Keratinocyte (primary cell): ENCODE measurements at regions not wholly inside any gene's neighbourhood (a gene's known extent, or its start where the extent isn't known, plus 50 kb on each side); places are given as distances from the start of the nearest gene placed in this dataset.

Experiments used
- DNase-seq: peaks from one replicate; pipeline ENCODE4 v3.0.0-alpha.2; 2011; ENCODE audit warnings: low read depth, missing footprints, low spot score
- FAIRE-seq: peaks from 2 replicates; lab custom pipeline; 2011; peaks lifted over from hg19 to GRCh38; lab: Jason Lieb, UNC
- H2AFZ ChIP-seq: 2 replicates; pipeline ENCODE4 v1.6.0; 2012; ENCODE audit warnings: low read length, control low read depth, inconsistent platforms; ENCODE audit not compliant: control insufficient read depth
- H3K27ac ChIP-seq: 2 replicates; pipeline ENCODE4 v1.5.1; 2011; ENCODE audit warnings: low read length; ENCODE audit not compliant: control insufficient read depth, insufficient read depth
- H3K27me3 ChIP-seq: 3 replicates; pipeline ENCODE4 v1.6.0; 2011; ENCODE audit warnings: low read length; ENCODE audit not compliant: control insufficient read depth, insufficient read depth; ENCODE audit errors: extremely low read depth
- H3K36me3 ChIP-seq, 2 experiments: 2 replicates in 1 of 2; 3 replicates in 1 of 2; pipeline ENCODE4 v1.5.1; 2011; ENCODE audit warnings: low read length in 2 of 2, mild to moderate bottlenecking in 1 of 2; ENCODE audit not compliant: control insufficient read depth in 2 of 2, insufficient read depth in 2 of 2; ENCODE audit errors: extremely low read depth in 1 of 2
- H3K4me1 ChIP-seq: 3 replicates; pipeline ENCODE4 v1.5.1; 2011; ENCODE audit warnings: low read length; ENCODE audit not compliant: control insufficient read depth, insufficient read depth; ENCODE audit errors: extremely low read depth
- H3K4me2 ChIP-seq: 3 replicates; pipeline ENCODE4 v1.6.0; 2011; ENCODE audit warnings: low read depth, low read length; ENCODE audit not compliant: control insufficient read depth, insufficient read depth; ENCODE audit errors: extremely low read depth
- H3K4me3 ChIP-seq, 3 experiments: fragments of 200-600 bp in 1 of 3; sonication (generic) in 1 of 3; 2 replicates in 2 of 3; 3 replicates in 1 of 3; pipeline ENCODE4 v1.5.1; 2011 to 2016; ENCODE audit warnings: low read length in 3 of 3, mild to moderate bottlenecking in 3 of 3, control low read depth in 2 of 3, inconsistent platforms in 1 of 3, low read depth in 1 of 3, mixed read lengths in 1 of 3, mixed run types in 1 of 3, moderate library complexity in 1 of 3; ENCODE audit not compliant: control insufficient read depth in 2 of 3, insufficient read depth in 2 of 3; ENCODE audit errors: extremely low read depth in 1 of 3
- H3K79me2 ChIP-seq: 2 replicates; pipeline ENCODE4 v1.6.0; 2012; ENCODE audit warnings: low read length; ENCODE audit not compliant: control insufficient read depth, insufficient read depth
- H3K9ac ChIP-seq: 3 replicates; pipeline ENCODE4 v1.6.0; 2011; ENCODE audit warnings: low read length; ENCODE audit not compliant: control insufficient read depth, insufficient read depth; ENCODE audit errors: extremely low read depth
- H3K9me1 ChIP-seq: 3 replicates; pipeline ENCODE4 v1.6.0; 2011; ENCODE audit warnings: low read length; ENCODE audit not compliant: control insufficient read depth, insufficient read depth; ENCODE audit errors: extremely low read depth
- H3K9me3 ChIP-seq: 2 replicates; pipeline ENCODE4 v1.5.1; 2012; ENCODE audit warnings: low read depth, low read length; ENCODE audit not compliant: control insufficient read depth
- H4K20me1 ChIP-seq: 3 replicates; pipeline ENCODE4 v1.6.0; 2011; ENCODE audit warnings: low read length; ENCODE audit not compliant: control insufficient read depth, insufficient read depth; ENCODE audit errors: extremely low read depth
- CTCF ChIP-seq, 3 experiments: IDR thresholded peaks in 1 of 3; conservative IDR thresholded peaks in 1 of 3; optimal IDR thresholded peaks in 1 of 3; 2 replicates in 2 of 3; 3 replicates in 1 of 3; pipeline versions ENCODE3 to v1.5.1; 2011; ENCODE audit warnings: low read length in 3 of 3, mild to moderate bottlenecking in 3 of 3, moderate library complexity in 2 of 3, control low read depth in 1 of 3, inconsistent platforms in 1 of 3; ENCODE audit not compliant: insufficient read depth in 2 of 3; ENCODE audit errors: extremely low read depth in 1 of 3
- EZH2 ChIP-seq: IDR thresholded peaks from one replicate; pipeline ENCODE4 v1.6.1; 2012; ENCODE audit warnings: inconsistent platforms, mild to moderate bottlenecking, low read length, moderate library complexity
- dilution Hi-C: fragments of 300-500 bp; cut with MboI; formaldehyde crosslinking; loops from one replicate; pipeline ENCODE4 v1.7.0; 2020; ENCODE audit warnings: low sequenced_read_pairs; ENCODE audit not compliant: extremely low pct_ligation_motif_present

GRCh38 chr5:61686491-61687257 lies 354.6 kb downstream of the ZSWIM6 start:
- TF ChIP-seq CTCF (optimal IDR thresholded peaks at IDR 0.05 in 1 of 3, IDR thresholded peaks at IDR 0.05 in 1 of 3, conservative IDR thresholded peaks at IDR 0.05 in 1 of 3; ENCODE audit: extremely low read depth in 1 of 3, insufficient read depth in 2 of 3, low read length in 3 of 3) (no peak), EZH2 (no peak)
- Histone ChIP-seq H3K4me2 (no peak overlapping the region), H4K20me1 (no peaks in the 10 kb centered on the region), H3K9ac (no peak overlapping the region), H3K9me1 (no peaks in the 10 kb centered on the region), H3K4me1 (no peaks in the 10 kb centered on the region), H3K4me3 (no peak overlapping the region), H3K36me3 (no peaks in the 10 kb centered on the region), H3K27me3 (peaks cover 6% of the 10 kb centered on the region), H2AFZ (no peak overlapping the region), H3K27ac (no peak overlapping the region), H3K79me2 (no peaks in the 10 kb centered on the region), H3K9me3 (no peaks in the 10 kb centered on the region)
- no peak for DNase-seq
- dilution Hi-C loops, result no loop called here
- no peak for FAIRE-seq

- H3K4me2 ChIP-seq, result no peak overlapping the region
- no peaks in the 10 kb centered on the region for H3K36me3 ChIP-seq
- H3K27me3 ChIP-seq, result peaks cover 6% of the 10 kb centered on the region
- dilution Hi-C loops, result no loop called here
- H2AFZ ChIP-seq, result no peak overlapping the region
- TF ChIP-seq EZH2 (no peak), CTCF (optimal IDR thresholded peaks at IDR 0.05 in 1 of 3, IDR thresholded peaks at IDR 0.05 in 1 of 3, conservative IDR thresholded peaks at IDR 0.05 in 1 of 3; ENCODE audit: extremely low read depth in 1 of 3, insufficient read depth in 2 of 3, low read length in 3 of 3) (no peak)
- H4K20me1 ChIP-seq, result no peaks in the 10 kb centered on the region
- FAIRE-seq, result no peak
- no peaks in the 10 kb centered on the region for H3K9me3 ChIP-seq
- H3K27ac ChIP-seq, result no peak overlapping the region
- no peak for DNase-seq
- no peaks in the 10 kb centered on the region for H3K9me1 ChIP-seq
- H3K79me2 ChIP-seq, result no peaks in the 10 kb centered on the region
- H3K4me3 ChIP-seq, result no peak overlapping the region
- H3K4me1 ChIP-seq, result no peaks in the 10 kb centered on the region
- no peak overlapping the region for H3K9ac ChIP-seq
These were observed 355.3 kb downstream of the ZSWIM6 start for GRCh38 chr5:61687371-61687770.
